GF-D8 (cell line): ENCODE measurements at regions not wholly inside any gene's neighbourhood (a gene's known extent, or its start where the extent isn't known, plus 50 kb on each side); places are given as distances from the start of the nearest gene placed in this dataset.
"Not testable (repeated sequence)": the region's sequence is repeated elsewhere in the genome, so short reads cannot be mapped to it uniquely, and the experiment has no call there.

ENCODE experiments used
- DNase-seq: peaks from one replicate; lab custom pipeline; 2025; lab: John Stamatoyannopoulos, UW

DNA sequence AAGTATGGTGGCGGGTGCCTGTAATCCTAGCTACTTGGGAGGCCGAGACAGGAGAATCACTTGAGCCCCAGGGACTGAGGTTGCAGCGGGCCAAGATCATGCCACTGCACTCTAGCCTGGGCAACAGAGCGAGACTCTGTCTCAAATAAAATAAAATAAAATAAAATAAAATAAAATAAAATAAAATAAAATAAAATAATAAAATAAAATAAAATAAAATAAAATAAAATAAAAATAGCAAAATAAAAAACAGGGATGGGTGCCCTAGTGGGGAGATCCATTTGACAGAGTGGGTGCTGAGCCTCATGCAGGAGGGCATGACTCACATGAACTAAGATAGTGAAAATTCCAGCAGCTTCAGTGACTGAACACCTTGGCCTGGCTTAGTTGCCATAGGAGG lies 460.7 kb downstream of the PLPP3 start:
- DNase-seq = not testable (repeated sequence)

DNA sequence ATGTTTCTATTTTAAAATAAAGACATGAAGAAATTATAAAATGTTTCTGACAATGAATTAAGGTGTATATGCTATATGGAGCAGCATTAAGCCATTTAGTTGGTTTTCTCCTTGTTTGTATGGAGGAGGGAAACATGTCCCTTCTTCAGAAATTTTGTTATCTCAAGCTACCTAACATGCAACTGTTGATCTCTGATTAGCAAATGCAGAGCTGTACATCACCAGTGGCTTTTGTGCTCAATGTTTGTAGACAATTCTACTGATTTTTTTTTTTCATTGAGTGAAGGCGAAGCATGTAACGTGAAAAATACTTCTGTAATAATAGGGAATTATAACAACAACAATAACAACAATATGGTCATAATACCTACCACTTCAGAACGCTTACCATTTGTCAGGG lies 463.7 kb downstream of the PLPP3 start:
- no peak for DNase-seq

GRCh38 chr1:56113679-56114078 lies 465.7 kb downstream of the PLPP3 start:
- DNase-seq = no peak

DNA sequence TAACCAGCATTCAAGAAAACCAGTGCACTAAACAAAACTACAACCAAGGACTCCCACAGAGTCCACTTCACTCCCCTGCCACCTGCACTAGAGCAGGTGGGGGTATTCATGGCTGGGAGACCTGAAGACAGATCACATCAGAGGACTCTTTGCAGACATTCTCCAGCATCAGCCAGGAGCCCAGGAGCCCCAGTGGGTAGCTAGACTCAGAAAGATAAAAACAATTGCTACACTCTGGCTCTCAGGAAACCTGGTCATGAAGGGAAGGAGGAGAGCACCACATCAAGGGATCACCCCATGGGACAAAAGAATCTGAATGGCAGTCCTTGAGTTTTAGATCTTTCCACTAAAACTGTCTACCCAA lies 472.1 kb downstream of the PLPP3 start:
- no peak for DNase-seq

- DNase-seq = no peak
Observed at GRCh38 chr1:56106531-56107274, 472.7 kb downstream of the PLPP3 start.

GRCh38 chr1:56105397-56105796 lies 474.0 kb downstream of the PLPP3 start:
- DNase-seq = no peak

DNA sequence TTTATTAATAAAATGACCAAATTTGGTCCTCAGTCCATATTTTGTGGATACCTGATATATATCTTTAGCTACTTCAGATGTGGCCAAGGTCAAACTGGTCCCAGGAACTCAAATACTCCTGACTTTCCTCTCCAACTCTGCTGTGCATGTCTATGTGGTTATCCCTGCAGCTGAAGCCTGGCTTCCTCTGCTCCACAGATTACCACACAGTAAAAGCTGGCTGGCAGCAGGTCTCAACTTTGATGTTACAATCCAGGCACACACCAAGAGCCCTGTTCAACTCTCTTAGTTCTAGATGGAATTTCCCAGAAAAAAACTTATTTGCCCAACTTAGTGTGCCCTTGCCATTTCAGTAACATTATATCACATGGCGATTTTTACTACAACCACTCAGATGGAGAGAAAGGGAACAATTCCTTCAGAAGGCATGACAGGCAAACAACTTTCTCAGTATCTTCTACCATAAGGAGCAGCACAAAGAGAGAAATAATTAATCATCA lies 479.5 kb downstream of the PLPP3 start:
- DNase-seq = no peak

GRCh38 chr1:56098946-56099345 lies 480.4 kb downstream of the PLPP3 start:
- no peak for DNase-seq

GRCh38 chr1:56097713-56098112 lies 481.6 kb downstream of the PLPP3 start:
- DNase-seq = no peak

DNA sequence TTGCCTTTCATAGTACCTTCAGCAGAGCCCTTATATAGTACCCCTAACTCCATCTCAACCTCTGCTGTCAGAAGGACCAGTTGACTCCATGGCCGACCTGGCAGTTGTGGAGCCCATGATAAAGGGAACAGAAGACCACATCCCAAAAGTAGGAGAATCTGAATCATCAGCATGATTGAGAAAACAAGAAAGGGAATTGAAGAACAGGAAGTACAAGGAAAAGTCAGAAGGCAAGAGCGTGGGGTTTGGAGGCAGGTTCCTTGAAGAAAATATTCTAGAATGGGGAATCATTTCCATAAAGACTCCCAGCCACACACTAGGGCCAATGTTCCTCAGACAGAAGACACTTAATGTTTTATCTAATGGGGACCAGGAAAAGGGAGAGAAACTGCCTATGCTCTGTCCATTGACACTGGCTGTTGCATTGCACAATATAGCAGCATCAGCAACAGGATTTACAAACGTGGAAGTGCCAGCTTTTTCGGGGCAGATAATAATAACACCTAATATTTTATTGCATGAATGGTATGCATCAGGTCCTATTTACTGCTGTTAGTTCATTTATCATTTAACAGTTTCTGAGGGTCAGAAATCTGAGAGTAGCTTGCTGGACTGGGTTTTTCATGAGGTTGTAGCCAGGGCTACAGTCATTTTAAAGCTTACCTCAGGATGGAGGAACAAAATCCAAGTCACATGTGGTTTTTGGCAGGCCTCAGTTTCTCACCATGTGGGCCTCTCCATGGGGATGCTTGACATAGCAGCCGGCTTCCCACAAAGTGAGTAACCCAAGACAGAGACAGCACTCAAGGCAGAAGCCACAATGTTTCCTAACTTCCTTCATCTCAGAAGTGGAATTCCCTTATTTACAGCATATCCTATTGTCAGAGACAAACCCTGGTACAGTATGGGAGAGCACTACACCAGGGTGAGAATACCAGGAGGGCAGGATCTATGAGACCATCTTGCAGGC lies 483.4 kb downstream of the PLPP3 start:
- no peak for DNase-seq

DNA sequence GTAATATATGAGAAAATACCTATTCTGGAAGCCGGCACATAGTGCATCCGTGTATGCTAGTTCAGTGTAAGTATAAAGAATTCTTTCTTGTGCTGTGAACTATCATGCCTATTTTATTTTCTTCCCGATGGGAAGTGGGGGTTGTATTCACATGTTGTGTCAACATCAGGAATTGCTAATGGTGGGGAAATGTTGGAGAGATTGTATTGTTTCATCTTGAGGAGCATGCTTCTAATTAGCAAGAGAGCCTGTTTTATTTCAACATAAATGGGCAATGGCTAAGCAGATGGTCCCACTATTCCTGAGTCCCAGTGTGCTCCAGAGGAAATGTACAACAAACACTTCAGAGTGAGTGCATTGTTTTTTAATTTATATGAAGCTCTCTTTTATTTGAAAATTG lies 485.2 kb downstream of the PLPP3 start:
- DNase-seq = no peak

- no peak for DNase-seq
Observed at GRCh38 chr1:56092684-56093570, 486.4 kb downstream of the PLPP3 start.

DNA sequence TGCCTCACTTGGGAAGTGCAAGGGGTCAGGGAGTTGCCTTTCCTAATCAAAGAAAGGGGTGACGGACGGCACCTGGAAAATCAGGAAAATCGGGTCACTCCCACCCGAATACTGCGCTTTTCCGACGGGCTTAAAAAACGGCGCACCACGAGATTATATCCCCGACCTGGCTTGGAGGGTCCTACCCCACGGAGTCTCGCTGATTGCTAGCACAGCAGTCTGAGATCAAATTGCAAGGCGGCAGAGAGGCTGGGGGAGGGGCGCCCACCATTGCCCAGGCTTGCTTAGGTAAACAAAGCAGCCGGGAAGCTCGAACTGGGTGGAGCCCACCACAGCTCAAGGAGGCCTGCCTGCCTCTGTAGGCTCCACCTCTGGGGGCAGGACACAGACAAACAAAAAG lies 489.5 kb downstream of the PLPP3 start:
- not testable (repeated sequence) for DNase-seq

DNA sequence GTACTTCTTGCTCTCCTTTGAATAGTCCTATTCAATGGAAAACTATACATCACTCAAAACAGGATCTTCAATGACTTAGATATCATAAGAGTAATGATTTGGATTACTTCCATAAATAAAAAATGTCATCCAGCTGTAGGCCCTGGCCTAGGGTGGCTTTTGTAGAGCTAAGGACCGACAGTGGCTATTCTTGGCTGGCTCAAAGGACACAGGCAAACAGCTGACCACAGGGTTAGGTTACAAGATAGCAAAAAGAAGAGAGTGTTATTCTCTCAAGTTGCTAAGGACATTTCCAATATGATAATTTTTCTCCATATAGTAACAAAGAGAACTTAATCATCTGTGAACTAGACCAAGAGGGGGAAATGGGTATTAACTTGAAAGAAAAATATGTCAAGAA lies 495.1 kb downstream of the PLPP3 start:
- DNase-seq = no peak

DNA sequence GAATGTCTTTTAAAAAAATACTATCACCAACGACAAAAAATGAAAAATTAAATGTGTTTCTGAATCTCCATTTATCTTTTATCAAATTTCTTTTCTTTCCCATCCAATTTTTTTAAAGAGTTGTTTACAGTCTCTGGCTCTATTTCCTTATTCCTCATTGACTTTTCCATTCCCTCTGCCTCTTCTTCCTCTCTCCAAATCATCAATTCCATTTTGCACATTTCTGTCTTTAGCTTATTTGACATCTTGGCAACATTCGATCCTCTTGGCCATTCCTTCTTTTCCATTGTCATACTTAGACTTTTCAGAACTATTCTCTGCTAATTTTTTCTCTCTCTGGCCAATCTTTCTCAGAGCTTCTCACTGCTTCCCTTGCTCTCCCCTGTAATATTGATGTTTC lies 497.6 kb downstream of the PLPP3 start:
- DNase-seq = no peak

DNA sequence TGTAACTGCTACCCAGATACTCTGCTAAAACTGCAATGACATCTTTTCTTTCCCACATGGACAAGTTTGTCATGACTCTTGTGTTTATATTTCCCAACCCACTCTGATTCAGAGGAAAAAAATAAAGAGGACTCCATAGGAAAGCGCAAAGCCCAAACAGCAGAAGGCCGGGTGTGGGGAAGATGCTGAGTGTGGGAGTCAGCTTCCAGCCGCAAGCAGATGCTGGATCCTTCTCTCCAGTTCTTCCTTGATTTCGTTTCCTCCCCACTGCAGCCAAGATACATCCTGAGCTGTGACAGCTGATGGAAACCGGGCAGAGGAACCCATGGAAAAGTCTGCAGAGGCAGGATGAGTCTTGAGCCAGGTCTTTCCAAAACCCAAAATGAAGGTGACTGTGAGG lies 498.2 kb downstream of the PLPP3 start:
- DNase-seq = no peak

DNA sequence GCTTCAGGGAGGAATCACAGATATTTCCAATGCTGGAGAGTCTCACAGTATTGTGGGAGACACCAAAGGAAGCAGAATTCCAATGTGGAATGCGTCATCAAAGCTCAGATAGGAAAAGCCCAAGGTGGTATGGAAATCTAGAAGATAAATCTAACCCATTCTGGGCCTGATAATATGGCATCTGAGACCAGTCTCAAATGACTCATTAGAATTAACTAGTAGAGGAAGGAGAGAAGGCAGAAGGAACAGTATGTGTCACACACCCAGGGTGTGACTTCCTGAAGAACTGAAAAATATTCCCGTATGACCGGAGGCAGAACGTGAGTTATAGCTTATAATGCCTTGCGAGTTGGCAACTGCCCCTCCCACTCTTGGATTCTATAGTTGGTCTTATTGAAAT lies 499.2 kb downstream of the PLPP3 start:
- no peak for DNase-seq

DNA sequence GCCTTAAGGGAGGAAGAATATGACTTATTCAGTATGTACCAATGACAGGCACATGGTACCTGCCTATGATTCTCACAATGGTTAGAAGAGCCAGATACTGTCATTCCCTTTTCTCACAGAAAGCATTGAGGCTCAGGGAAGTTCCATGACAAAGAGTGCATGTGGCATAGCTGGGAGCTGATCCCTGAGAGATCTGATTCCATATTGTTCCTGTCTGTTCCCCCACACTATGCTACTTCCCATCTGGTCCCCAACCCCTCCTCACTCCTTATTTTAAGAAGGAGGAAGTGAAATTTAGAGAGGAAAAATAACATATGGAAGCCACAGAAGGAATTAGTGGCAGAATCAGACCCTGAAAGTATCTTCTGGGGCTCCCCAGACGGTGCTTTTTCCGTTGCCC lies 500.0 kb downstream of the PLPP3 start:
- DNase-seq = no peak

DNA sequence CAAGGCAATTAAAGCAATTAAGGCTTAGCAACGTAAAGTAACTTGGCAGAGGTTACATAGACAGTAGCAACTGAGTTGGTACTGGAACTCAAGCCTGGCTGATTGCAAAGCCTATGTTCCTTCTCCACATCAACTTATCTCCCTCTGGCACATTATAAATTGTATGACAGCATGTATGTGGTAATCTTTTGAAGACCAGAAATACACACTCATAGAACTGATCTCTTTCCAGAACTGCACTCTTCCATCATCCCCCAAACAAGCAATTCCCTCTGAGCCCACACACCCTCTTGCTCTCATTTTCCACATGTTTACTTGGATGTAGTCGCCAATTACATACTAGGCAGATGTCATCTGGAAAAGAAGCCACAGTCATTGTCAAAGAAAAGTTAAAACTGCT lies 502.2 kb downstream of the PLPP3 start:
- no peak for DNase-seq

GRCh38 chr1:56074007-56074651 lies 505.2 kb downstream of the PLPP3 start:
- DNase-seq = no peak

DNA sequence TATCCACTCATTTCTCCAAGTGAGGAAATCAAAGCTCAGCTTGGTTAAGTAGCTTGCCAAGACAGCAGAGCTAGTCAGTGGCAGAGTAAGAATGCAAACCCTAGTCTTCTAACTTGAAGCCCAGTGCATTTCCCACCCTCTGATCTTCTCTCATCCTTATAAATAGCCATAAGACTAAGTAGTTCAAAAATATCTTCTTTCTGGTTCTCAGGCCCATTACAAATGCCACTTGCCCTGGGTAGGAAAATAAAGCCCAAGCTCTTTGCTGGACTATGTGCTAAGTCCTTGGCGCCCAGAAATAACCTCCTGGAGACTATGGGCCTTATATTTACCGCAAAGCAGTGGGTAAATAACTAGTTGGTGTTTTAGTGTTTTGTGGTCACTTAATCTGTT lies 505.8 kb downstream of the PLPP3 start:
- DNase-seq = no peak

DNA sequence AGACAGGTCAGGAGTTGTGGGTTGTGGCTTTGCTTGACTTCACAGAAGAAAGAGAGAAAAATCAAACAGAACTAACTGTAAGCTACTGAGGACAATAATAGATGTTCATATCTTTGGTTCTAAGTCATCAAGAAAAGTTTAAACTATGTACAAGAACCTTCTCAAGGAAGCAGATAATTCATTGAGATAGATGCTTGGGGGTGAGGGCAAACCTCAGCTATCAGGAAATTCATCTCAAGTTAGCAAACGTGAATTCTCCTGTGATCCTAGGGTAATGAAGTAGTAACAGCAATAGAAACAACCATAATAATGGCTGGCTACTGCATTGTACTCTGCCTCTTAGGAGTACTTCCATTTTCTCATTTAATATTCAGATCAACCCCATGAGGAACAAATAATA lies 506.2 kb downstream of the PLPP3 start:
- no peak for DNase-seq
